Pancreas (tissue), 10 donors: ENCODE measurements at regions not wholly inside any gene's neighbourhood (a gene's known extent, or its start where the extent isn't known, plus 50 kb on each side); places are given as distances from the start of the nearest gene placed in this dataset.

Experiments used
- ATAC-seq, 4 donors: fragments of 200-7000 bp; cut with Tn5 transposase; one replicate each; pipeline versions ENCODE4 v1.8.0 to v1.9.1; 2020; ENCODE audit warnings: mild to moderate bottlenecking in 4 of 4, moderate library complexity in 4 of 4
- DNase-seq, 6 donors: peaks; one replicate each; pipeline ENCODE4 v3.0.0-alpha.2; 2020
- FAIRE-seq: peaks from 2 replicates; lab custom pipeline; 2012; peaks lifted over from hg19 to GRCh38; lab: Jason Lieb, UNC
- H3K27ac ChIP-seq, 4 donors: fragments of 200-600 bp; sonication (generic); 1 replicate in 3 of 4; 2 replicates in 1 of 4; pipeline versions ENCODE4 v1.5.0 to v1.8.0; 2020
- H3K27me3 ChIP-seq, 4 donors: fragments of 200-600 bp; one replicate each; pipeline ENCODE4 v1.8.0; 2021
- H3K36me3 ChIP-seq, 3 donors: fragments of 200-600 bp; sonication (generic) in 1 of 3; one replicate each; pipeline versions ENCODE4 v1.5.0 to v1.8.0; 2020 to 2021
- H3K4me1 ChIP-seq, 3 donors: fragments of 200-600 bp; one replicate each; pipeline ENCODE4 v1.8.0; 2021
- H3K4me3 ChIP-seq, 4 donors: fragments of 200-600 bp; sonication (generic) in 2 of 4; one replicate each; pipeline versions ENCODE4 v1.5.0 to v1.8.0; 2020 to 2021
- H3K9me3 ChIP-seq, 4 donors: fragments of 200-600 bp; one replicate each; pipeline ENCODE4 v1.8.0; 2021
- CTCF ChIP-seq, 4 donors: fragments of 200-600 bp; sonication (generic) in 3 of 4; IDR thresholded peaks; one replicate each; pipeline versions ENCODE4 v1.5.0 to v1.8.0; 2021; ENCODE audit warnings: antibody characterized with exemption in 4 of 4
- WGBS, 2 donors: extraction: QIAGEN DNeasy Blood & Tissue Kit; methylation state at CpG; one replicate each; pipeline ENCODE4 v1.1.7; 2013; 5-methylcytosine and 5-hydroxymethylcytosine counted together
- intact Hi-C, 3 donors: fragments of 100-400 bp; cut with DNase I; formaldehyde crosslinking; loops; one replicate each; pipeline versions ENCODE4 v1.11.1 to v1.14.2; 2022
- donor health status: healthy with polysubstance abuse.
- donor health status: DM: no; HTN: no; CAD: no; lungs with moderate emphysema.
- donor health status: DM: no; HTN: no; CAD: no.
- donor health status: control.
- donor health status: control.
- donor health status: Bipolar disorder and iron deficiency.
- donor health status: DM: yes; HTN: yes; CAD: no.
- donor health status: DM: no; HTN: no; CAD: no.
- donor health status: DM: no; HTN: no; CAD: no.
- donor health status: DM: yes; HTN: yes; CAD: no.

DNA sequence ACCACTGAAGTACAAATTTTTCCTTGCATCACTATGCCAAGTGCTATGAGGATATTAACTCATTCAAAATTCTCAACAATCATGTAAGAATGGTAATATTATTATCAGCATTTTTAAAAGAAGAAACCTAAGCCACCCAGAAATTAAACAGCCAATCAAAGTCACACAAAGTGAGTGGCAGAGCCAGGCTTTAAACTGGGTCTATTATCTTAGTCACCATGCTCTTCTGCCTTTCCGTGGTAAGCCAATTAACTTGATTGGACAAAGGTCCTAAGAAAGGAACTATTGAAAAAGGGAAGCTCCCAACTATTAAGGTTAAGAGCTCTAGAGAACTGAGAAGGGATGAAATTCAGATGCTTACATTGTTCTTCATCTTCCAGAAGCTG is 111.5 kb downstream of the ASB9 start:
- DNase-seq (no peak), FAIRE-seq (no peak), ATAC-seq (no peak)
- H3K27ac ChIP-seq: no peak overlapping the region
- H3K4me3 ChIP-seq: no peak overlapping the region
- TF ChIP-seq CTCF (IDR thresholded peaks at IDR 0.05): no peak
- no peaks in the 10 kb centered on the region for H3K4me1 ChIP-seq
- H3K36me3 ChIP-seq: no peaks in the 10 kb centered on the region
- peaks cover 0 to 3% (median 1%) of the 10 kb centered on the region in 4 donors for H3K27me3 ChIP-seq
- WGBS, 2 donors: 54 to 64% methylated on average over 1 of the region's 1 CpG
- intact Hi-C loops: no loop called here
- no peaks in the 10 kb centered on the region for H3K9me3 ChIP-seq

DNA sequence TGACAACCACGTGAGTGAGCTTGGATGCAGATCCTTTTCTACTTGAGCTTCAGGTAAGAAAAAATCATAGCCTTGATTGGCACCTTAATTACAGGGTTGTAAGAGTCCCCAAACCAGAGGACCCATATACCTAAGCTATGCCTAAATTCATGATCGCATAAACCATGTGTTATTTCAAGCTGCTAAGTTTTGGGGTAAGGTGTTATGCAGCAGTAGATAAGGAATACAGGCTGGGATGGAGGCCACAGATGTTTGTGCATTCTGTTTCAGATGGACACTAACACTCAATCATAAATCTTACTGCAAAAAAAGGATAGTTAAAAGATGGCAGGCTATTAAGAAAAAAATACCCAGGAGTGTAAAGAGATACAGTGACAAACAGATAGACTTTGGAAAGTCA is 112.3 kb downstream of the ASB9 start:
- Histone ChIP-seq H3K27me3 (peaks cover 0 to 8% (median 1%) of the 10 kb centered on the region in 4 donors), H3K36me3 (no peaks in the 10 kb centered on the region), H3K9me3 (no peaks in the 10 kb centered on the region), H3K4me1 (no peaks in the 10 kb centered on the region), H3K4me3 (no peak overlapping the region), H3K27ac (no peak overlapping the region)
- no peak for TF ChIP-seq CTCF (IDR thresholded peaks at IDR 0.05)
- ATAC-seq (no peak), FAIRE-seq (no peak), DNase-seq (no peak)
- 79 to 90% methylated on average over 2 of the region's 2 CpGs for WGBS, 2 donors
- intact Hi-C loops: no loop called here

- DNase-seq (no peak), ATAC-seq (no peak), FAIRE-seq (no peak)
- Histone ChIP-seq H3K36me3 (no peaks in the 10 kb centered on the region), H3K27me3 (peaks cover 0 to 9% (median 3%) of the 10 kb centered on the region in 4 donors), H3K27ac (no peak overlapping the region), H3K4me1 (no peaks in the 10 kb centered on the region), H3K9me3 (no peaks in the 10 kb centered on the region), H3K4me3 (no peak overlapping the region)
- intact Hi-C loops: no loop called here
- no peak for TF ChIP-seq CTCF (IDR thresholded peaks at IDR 0.05)
- 64 to 81% methylated on average over 4 of the region's 4 CpGs for WGBS, 2 donors
Measured at GRCh38 chrX:15151267-15152186, 118.4 kb downstream of the ASB9 start.

DNA sequence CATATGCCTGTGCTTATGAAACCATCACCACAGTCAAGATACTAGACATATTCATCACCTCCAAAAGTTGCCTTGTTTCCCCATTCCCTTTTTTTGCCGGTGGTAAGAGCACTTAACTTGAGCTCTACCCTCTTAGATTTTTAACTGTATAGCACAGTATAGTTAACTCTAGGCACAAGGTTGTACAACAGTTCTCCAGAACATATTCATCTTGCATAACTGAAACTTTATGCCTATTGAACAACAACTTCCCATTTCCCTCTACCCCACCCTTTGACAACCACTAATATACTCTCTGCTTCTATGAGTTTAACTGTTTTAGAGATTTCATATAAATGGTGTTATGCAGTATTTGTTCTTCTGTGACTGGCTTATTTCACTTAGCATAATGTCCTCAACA is 119.3 kb downstream of the ASB9 start:
- H3K27ac ChIP-seq: no peak overlapping the region
- no peaks in the 10 kb centered on the region for H3K36me3 ChIP-seq
- no peak overlapping the region for H3K4me3 ChIP-seq
- FAIRE-seq (no peak), ATAC-seq (no peak), DNase-seq (no peak)
- intact Hi-C loops: no loop called here
- 71 to 94% methylated on average over 1 of the region's 1 CpG for WGBS, 2 donors
- TF ChIP-seq CTCF (IDR thresholded peaks at IDR 0.05): no peak
- H3K27me3 ChIP-seq: peaks cover 0 to 8% (median 3%) of the 10 kb centered on the region in 4 donors
- H3K9me3 ChIP-seq: no peaks in the 10 kb centered on the region
- no peaks in the 10 kb centered on the region for H3K4me1 ChIP-seq

DNA sequence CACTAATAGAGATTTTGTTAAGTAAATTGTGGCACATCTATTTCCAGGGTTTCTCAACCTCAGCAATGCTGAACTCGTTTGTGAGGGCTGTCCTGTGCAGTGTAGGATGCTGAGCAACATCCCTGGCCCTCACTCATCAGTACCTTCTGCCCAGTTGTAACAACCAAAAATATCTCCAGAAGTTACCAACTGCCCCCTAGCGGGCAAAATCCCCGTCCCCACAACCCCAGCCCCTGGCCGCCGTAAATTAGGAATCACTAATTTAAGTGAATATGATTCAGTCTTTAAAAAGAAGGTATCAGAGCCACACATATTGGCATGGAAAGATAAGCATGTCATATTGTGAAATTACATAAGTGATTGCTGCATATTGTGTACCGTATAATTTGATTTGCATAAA is 123.4 kb downstream of the ASB9 start:
- Histone ChIP-seq H3K27me3 (peaks cover 0 to 13% (median 3%) of the 10 kb centered on the region in 4 donors), H3K27ac (no peak overlapping the region), H3K9me3 (no peaks in the 10 kb centered on the region), H3K36me3 (no peaks in the 10 kb centered on the region), H3K4me3 (no peak overlapping the region), H3K4me1 (no peaks in the 10 kb centered on the region)
- ATAC-seq: no peak
- FAIRE-seq: no peak
- WGBS, 2 donors: 18 to 28% methylated on average over 6 of the region's 6 CpGs
- peak in 2 of 4 donors; percentile 12 to 25 for TF ChIP-seq CTCF (IDR thresholded peaks at IDR 0.05)
- intact Hi-C loops: loop anchor here in 1 of 3 donors (10.0 kb wide), 1 partner anchor 1052 kb away; no protein-coding TSS in a partner anchor
- peak in 2 of 6 donors; percentile 18 to 46 for DNase-seq
